GM18907 (cell line): ENCODE measurements at regions not wholly inside any gene's neighbourhood (a gene's known extent, or its start where the extent isn't known, plus 50 kb on each side); places are given as distances from the start of the nearest gene placed in this dataset.
"Not testable (repeated sequence)": the region's sequence is repeated elsewhere in the genome, so short reads cannot be mapped to it uniquely, and the experiment has no call there.

ENCODE experiments used
- ATAC-seq: cut with Tn5 transposase; IDR thresholded peaks from one replicate; pipeline ENCODE4 v1.9.1; 2021; ENCODE audit warnings: mild to moderate bottlenecking, moderate library complexity; ENCODE audit not compliant: unreplicated experiment

DNA sequence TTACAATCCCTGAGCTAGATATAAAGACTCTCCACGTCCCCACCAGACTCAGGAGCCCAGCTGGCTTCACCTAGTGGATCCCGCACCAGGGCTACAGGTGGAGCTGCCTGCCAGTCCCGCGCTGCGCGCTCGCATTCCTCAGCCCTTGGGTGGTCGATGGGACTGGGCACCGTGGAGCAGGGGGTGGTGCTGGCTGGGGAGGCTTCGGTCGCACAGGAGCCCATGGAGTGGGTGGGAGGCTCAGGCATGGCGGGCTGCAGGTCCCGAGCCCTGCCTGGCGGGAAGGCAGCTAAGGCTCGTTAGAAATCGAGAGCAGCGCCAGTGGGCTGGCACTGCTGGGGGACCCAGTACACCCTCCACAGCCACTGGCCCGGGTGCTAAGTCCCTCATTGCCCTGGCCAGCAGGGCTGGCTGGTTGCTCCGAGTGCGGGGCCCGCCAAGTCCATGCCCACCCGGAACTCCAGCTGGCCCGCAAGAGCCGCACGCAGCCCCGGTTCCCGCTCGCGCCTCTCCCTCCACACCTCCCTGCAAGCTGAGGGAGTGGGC is 423.7 kb downstream of the OLFM4 start:
- not testable (repeated sequence) for ATAC-seq

- ATAC-seq: no peak
Observed at GRCh38 chr13:53460796-53461195, 432.2 kb downstream of the OLFM4 start.

- no peak for ATAC-seq
Observed at GRCh38 chr13:53463106-53463505, 434.5 kb downstream of the OLFM4 start.

- ATAC-seq: no peak
Observed at GRCh38 chr13:53466576-53466975, 438.0 kb downstream of the OLFM4 start.

DNA sequence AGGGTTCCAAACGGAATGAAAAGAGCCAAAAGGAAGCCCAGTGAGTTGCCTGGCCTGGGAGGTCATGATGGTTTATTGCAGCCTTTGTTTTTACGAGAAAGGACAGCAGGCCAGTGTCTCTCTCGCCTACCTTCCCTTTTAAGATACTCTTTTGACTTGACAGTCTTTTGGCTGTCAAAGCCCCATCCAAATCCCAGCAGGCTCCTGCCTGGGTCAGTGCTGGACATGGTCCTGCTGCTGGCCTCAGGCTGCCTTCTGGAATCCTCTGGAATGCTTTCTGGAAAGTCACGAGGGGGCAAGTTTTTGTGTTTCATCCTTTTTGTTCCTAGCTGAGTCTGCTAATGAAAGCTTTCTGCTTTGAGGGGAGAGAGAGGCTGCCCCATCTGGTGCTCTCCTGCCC is 444.8 kb downstream of the OLFM4 start:
- no peak for ATAC-seq

GRCh38 chr13:53474878-53475277 is 446.3 kb downstream of the OLFM4 start:
- no peak for ATAC-seq

- no peak for ATAC-seq
Observed at GRCh38 chr13:53490752-53491151, 462.1 kb downstream of the OLFM4 start.

GRCh38 chr13:53494406-53494805 is 465.8 kb downstream of the OLFM4 start:
- no peak for ATAC-seq

- ATAC-seq: no peak
Observed at GRCh38 chr13:53499576-53500133, 471.0 kb downstream of the OLFM4 start.

GRCh38 chr13:53501387-53501786 is 472.8 kb downstream of the OLFM4 start:
- no peak for ATAC-seq

- no peak for ATAC-seq
Observed at GRCh38 chr13:53507741-53508140, 479.1 kb downstream of the OLFM4 start.

DNA sequence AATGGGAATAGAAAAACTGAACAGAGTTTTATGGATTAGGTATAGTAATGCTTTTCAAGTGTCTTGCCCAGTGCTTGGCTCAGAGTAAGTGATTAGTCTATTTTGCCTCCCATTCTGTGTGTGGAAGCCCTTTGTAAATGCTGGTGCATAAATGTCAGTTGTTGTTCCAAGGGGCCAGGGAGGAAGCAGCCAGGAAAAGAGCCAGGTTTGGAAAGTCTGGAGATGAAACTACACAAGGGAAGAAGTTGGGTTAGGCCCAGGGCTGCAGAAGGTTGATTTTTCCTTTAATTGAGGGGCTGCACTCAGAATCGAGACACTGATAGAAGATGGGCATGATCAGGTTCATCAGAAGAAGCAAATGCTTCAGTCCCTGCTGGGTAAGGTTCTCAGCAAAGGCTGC is 484.0 kb downstream of the OLFM4 start:
- ATAC-seq: no peak

DNA sequence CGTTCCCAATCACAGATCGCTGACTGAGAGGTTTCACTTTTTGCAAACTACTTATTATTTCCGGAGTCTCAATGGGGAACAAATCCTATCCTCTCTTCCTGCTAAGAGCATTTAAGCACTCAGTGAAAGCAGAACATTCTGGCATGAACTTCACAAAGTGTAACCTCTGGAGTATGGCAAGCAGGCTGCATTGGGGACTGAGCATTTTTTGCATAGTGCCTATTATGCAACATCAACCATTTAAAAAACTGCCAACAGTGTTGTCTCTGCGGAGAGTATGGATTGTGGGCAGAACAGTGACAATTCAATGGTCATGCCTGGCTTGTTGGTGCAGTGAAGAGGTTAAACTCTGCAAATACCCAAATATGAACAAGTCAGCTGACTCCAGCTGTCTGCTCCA is 484.6 kb downstream of the OLFM4 start:
- ATAC-seq: no peak

DNA sequence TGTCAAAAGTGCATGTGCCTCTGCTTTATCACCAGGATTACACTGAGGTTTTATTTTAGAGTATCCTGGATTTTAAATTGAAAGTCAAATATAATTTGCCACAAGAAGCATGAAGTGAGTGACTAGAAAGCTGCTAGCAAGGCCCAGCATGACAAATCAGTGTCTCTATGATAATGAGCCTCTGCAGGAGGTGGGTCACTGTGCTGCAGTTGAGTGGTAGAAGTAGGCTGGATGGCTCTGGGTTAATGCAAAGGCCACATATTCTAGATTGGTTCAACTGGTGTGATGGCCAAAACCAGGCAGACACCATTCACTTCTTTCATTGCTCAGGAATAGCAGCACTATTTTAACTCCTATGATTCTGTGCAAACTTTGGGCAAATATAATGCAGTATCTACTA is 491.5 kb downstream of the OLFM4 start:
- no peak for ATAC-seq

DNA sequence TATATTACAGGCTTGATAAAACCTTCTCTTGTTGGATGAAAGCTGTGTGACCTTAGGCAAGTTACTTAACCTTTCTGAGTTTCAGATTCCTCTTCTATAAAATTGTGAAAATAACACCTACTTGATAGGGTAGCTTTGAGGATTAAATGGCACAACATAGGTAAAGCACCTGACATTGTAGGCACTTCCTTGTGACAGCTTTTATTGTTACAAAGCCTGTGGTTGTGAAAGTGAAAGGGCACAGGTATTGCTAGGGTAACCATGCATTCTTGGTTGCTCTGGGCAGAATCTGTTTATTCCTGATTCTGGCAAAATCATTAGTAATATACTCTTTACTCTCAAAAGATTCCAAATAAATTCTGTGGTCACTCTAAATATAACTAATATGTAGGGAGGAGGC is 493.4 kb downstream of the OLFM4 start:
- ATAC-seq: no peak

- no peak for ATAC-seq
Observed at GRCh38 chr13:53537586-53537985, 509.0 kb downstream of the OLFM4 start.

- no peak for ATAC-seq
Observed at GRCh38 chr13:53545340-53545941, 516.8 kb downstream of the OLFM4 start.

DNA sequence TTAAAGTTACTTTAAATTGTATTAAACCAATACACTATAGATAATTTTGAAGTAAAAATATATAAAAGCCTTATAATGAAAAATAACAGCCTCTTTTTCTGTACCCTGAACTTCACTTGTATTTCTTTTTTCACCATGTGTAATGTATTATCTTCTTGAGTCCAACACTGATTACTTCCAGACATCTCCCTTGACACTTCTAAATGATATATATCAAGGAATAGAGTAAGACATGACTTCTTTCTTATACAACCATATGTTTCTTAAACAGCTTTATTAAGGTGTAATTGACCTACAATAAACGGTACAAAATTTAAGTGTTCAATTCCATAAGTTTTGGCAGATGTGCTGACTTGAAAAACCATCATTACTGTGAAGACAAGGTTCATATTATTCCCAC is 531.9 kb downstream of the OLFM4 start:
- no peak for ATAC-seq

GRCh38 chr13:53562419-53562818 is 533.8 kb downstream of the OLFM4 start:
- ATAC-seq: no peak

DNA sequence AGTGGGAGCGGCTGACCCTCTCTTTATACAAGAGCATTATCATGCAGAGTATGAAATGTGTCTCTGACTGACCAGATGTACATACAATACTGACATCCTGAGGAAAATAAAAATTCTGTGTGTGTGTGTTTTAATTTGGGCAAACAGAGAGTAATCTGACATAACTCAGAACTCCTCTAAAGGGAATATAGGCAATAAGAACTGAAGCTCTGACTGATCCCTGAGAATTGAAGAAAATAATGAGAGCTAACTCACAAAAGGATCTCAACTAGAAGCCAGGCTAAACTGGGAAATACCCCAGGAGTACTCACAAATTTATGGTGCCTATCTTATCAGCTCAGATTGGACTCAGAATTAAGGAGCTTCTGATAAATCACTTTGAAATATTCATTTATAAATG is 539.9 kb downstream of the OLFM4 start:
- no peak for ATAC-seq

DNA sequence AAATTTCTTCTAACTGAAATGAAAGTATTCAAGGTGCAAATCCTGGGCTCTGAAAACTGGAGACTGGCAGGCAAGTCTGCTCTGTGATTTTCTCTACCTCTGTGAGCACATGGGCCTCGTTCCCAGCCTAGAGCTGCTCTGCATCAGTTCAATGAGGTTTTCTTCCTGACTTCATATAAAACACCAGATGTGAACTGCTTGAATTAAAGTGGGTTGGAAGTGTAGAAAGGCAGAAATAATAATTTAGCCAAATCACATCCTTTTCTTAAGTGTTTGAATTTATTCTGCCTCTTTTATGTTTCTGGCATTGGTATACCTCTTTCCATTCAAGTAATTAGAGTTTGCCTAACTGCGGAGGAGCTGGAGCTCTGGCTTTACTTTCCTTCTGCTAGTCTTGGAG is 540.8 kb downstream of the OLFM4 start:
- no peak for ATAC-seq

DNA sequence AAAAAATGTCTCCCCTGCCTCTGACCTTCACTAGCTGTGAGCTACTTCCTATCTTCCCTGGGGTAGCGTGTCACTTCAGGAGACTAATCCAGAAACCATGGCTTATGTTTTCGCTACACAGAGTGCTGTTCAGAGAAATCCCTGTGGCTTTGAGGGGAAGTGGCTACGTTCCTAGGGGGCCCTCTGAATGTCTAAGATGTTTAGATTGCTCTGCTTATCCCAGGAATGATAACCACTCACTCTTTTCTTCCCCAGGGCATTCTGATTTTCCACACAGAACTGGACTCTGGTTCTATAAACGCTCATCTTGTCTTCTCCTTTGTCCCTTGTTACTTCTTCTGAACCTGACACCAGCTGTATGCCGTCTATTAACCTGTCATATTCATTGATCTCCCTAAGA is 572.5 kb downstream of the OLFM4 start:
- no peak for ATAC-seq

GRCh38 chr13:53605326-53605725 is 576.7 kb downstream of the OLFM4 start:
- no peak for ATAC-seq
